H1 (cell line): ENCODE measurements at regions not wholly inside any gene's neighbourhood (a gene's known extent, or its start where the extent isn't known, plus 50 kb on each side); places are given as distances from the start of the nearest gene placed in this dataset.

Experiments
- CTCF ChIA-PET: fragments of 300-600 bp; sonication (Branson Sonifier 250); formaldehyde crosslinking; loops from one replicate; lab custom pipeline; 2021; ENCODE audit not compliant: partially characterized antibody; lab: Charles Lee
- POLR2A ChIA-PET: fragments of 300-600 bp; sonication (Branson Sonifier 250); formaldehyde crosslinking; loops from one replicate; lab custom pipeline; 2021; ENCODE audit warnings: inconsistent platforms; ENCODE audit not compliant: partially characterized antibody; lab: Charles Lee
- DNase-seq, 2 experiments: peaks; one replicate each; pipeline versions ENCODE4 v3.0.0 to v3.0.0-alpha.2; 2010 to 2022; ENCODE audit warnings: low spot score in 2 of 2, low read depth in 1 of 2, mixed read lengths in 1 of 2
- FAIRE-seq: peaks from 2 replicates; lab custom pipeline; 2011; peaks lifted over from hg19 to GRCh38; lab: Jason Lieb, UNC
- H2AFZ ChIP-seq: 2 replicates; pipeline ENCODE4 v1.8.1; 2012; ENCODE audit warnings: low read length, inconsistent platforms
- H2AK5ac ChIP-seq: 2 replicates; pipeline ENCODE4 v1.6.1; 2013; ENCODE audit warnings: low read depth, low read length
- H2BK120ac ChIP-seq: replicated peaks from 2 replicates; pipeline ENCODE3; 2013; ENCODE audit warnings: low read depth, low read length, inconsistent platforms
- H2BK12ac ChIP-seq: 2 replicates; pipeline ENCODE4 v1.6.1; 2013; ENCODE audit warnings: low read depth, low read length
- H2BK15ac ChIP-seq: 2 replicates; pipeline ENCODE4 v1.6.1; 2013; ENCODE audit warnings: low read length
- H2BK20ac ChIP-seq: 2 replicates; pipeline ENCODE4 v1.6.1; 2013; ENCODE audit warnings: low read length
- H2BK5ac ChIP-seq: 2 replicates; pipeline ENCODE4 v1.6.1; 2013; ENCODE audit warnings: low read depth, low read length
- H3K14ac ChIP-seq: 2 replicates; pipeline ENCODE4 v1.6.1; 2013; ENCODE audit warnings: inconsistent platforms; ENCODE audit not compliant: insufficient read length
- H3K18ac ChIP-seq: 2 replicates; pipeline ENCODE4 v1.6.1; 2013; ENCODE audit warnings: low read length; ENCODE audit errors: extremely low read depth
- H3K23ac ChIP-seq: 2 replicates; pipeline ENCODE4 v1.6.1; 2013; ENCODE audit warnings: inconsistent platforms; ENCODE audit not compliant: insufficient read length
- H3K23me2 ChIP-seq: 2 replicates; pipeline ENCODE4 v1.6.1; 2013; ENCODE audit warnings: low read depth, low read length
- H3K27ac ChIP-seq: 2 replicates; pipeline ENCODE4 v1.6.1; 2011; ENCODE audit warnings: low read depth, low read length, inconsistent platforms
- H3K27me3 ChIP-seq, 4 experiments: replicated peaks in 1 of 4; 1 replicate in 1 of 4; 2 replicates in 3 of 4; pipeline versions ENCODE4 v1.6.1 to v1.8.1; 2011 to 2013; ENCODE audit warnings: low read length in 3 of 4, mild to moderate bottlenecking in 3 of 4, inconsistent platforms in 2 of 4, mixed read lengths in 2 of 4, moderate library complexity in 1 of 4; ENCODE audit not compliant: control insufficient read depth in 3 of 4, insufficient read depth in 3 of 4; ENCODE audit errors: extremely low read depth in 1 of 4
- H3K36me3 ChIP-seq, 4 experiments: 2 replicates each; pipeline versions ENCODE4 v1.6.1 to v1.8.1; 2011 to 2013; ENCODE audit warnings: mild to moderate bottlenecking in 4 of 4, low read length in 3 of 4, moderate library complexity in 2 of 4, control low read depth in 1 of 4, inconsistent platforms in 1 of 4; ENCODE audit not compliant: insufficient read depth in 4 of 4, control insufficient read depth in 2 of 4
- H3K4ac ChIP-seq: replicated peaks from 2 replicates; pipeline ENCODE3; 2013; ENCODE audit warnings: low read length, low read depth, mixed read lengths, inconsistent platforms; ENCODE audit not compliant: insufficient read length
- H3K4me1 ChIP-seq, 4 experiments: replicated peaks in 1 of 4; 1 replicate in 1 of 4; 2 replicates in 3 of 4; pipeline versions ENCODE4 v1.6.1 to v1.8.1; 2011 to 2013; ENCODE audit warnings: low read length in 3 of 4, inconsistent platforms in 2 of 4, mixed read lengths in 1 of 4; ENCODE audit not compliant: insufficient read depth in 4 of 4, control insufficient read depth in 3 of 4
- H3K4me2 ChIP-seq, 2 experiments: 2 replicates each; pipeline versions ENCODE4 v1.6.1 to v1.8.1; 2011 to 2013; ENCODE audit warnings: low read depth in 2 of 2, low read length in 2 of 2, control low read depth in 1 of 2, inconsistent platforms in 1 of 2, mild to moderate bottlenecking in 1 of 2; ENCODE audit not compliant: insufficient read depth in 1 of 2
- H3K4me3 ChIP-seq, 4 experiments: fragments of 200-600, 300-600 bp in 1 of 4; sonication (generic), shearing (Covaris generic), sonication (Bioruptor Twin) in 1 of 4; 2 replicates each; pipeline versions ENCODE4 v1.5.1 to v1.8.1; 2011 to 2016; ENCODE audit warnings: low read length in 4 of 4, low read depth in 3 of 4, control low read depth in 2 of 4, inconsistent platforms in 2 of 4, mild to moderate bottlenecking in 2 of 4, mixed read lengths in 1 of 4, moderate library complexity in 1 of 4; ENCODE audit not compliant: insufficient read depth in 2 of 4; ENCODE audit errors: extremely low read depth in 1 of 4
- H3K56ac ChIP-seq: replicated peaks from 2 replicates; pipeline ENCODE3; 2013; ENCODE audit warnings: low read depth, mild to moderate bottlenecking, mixed read lengths, low read length, inconsistent platforms; ENCODE audit not compliant: insufficient read length
- H3K79me1 ChIP-seq: 2 replicates; pipeline ENCODE4 v1.6.1; 2013; ENCODE audit warnings: low read depth, low read length, control low read depth
- H3K79me2 ChIP-seq, 2 experiments: 2 replicates each; pipeline versions ENCODE4 v1.6.1 to v1.8.1; 2012 to 2013; ENCODE audit warnings: low read length in 2 of 2, mild to moderate bottlenecking in 2 of 2, inconsistent platforms in 1 of 2; ENCODE audit not compliant: insufficient read depth in 2 of 2, control insufficient read depth in 1 of 2
- H3K9ac ChIP-seq, 4 experiments: replicated peaks in 1 of 4; 1 replicate in 1 of 4; 2 replicates in 3 of 4; pipeline versions ENCODE4 v1.6.1 to v1.8.1; 2011 to 2013; ENCODE audit warnings: low read depth in 3 of 4, low read length in 3 of 4, control low read depth in 2 of 4, mild to moderate bottlenecking in 2 of 4, moderate library complexity in 2 of 4, inconsistent platforms in 1 of 4; ENCODE audit errors: extremely low read depth in 1 of 4
- H3K9me3 ChIP-seq, 2 experiments: 2 replicates each; pipeline versions ENCODE4 v1.6.1 to v1.8.1; 2012 to 2013; ENCODE audit warnings: mild to moderate bottlenecking in 2 of 2, moderate library complexity in 2 of 2, control low read depth in 1 of 2, inconsistent platforms in 1 of 2, low read depth in 1 of 2, low read length in 1 of 2, mixed read lengths in 1 of 2; ENCODE audit not compliant: insufficient read depth in 2 of 2
- H4K20me1 ChIP-seq, 2 experiments: replicated peaks in 1 of 2; 2 replicates each; pipeline versions ENCODE3 to v1.8.1; 2011 to 2013; ENCODE audit warnings: inconsistent platforms in 2 of 2, low read length in 2 of 2, mild to moderate bottlenecking in 1 of 2; ENCODE audit not compliant: insufficient read depth in 2 of 2, control insufficient read depth in 1 of 2
- H4K5ac ChIP-seq: 2 replicates; pipeline ENCODE4 v1.6.1; 2013; ENCODE audit warnings: low read length, low read depth, mixed read lengths, inconsistent platforms; ENCODE audit not compliant: insufficient read length
- H4K8ac ChIP-seq: 2 replicates; pipeline ENCODE4 v1.8.0; 2013; ENCODE audit warnings: mild to moderate bottlenecking, moderate library complexity, low read length, inconsistent platforms; ENCODE audit not compliant: insufficient read depth; ENCODE audit errors: extremely low read depth
- H4K91ac ChIP-seq: replicated peaks from 2 replicates; pipeline ENCODE3; 2013; ENCODE audit warnings: low read length, mixed read lengths, inconsistent platforms; ENCODE audit not compliant: insufficient read length
- CBX5 ChIP-seq: fragments of 300-800, 300-1000 bp; sonication (generic); IDR thresholded peaks from 2 replicates; pipeline ENCODE4 v1.7.1; 2016; ENCODE audit warnings: antibody characterized with exemption, low read length, low read depth
- CEBPB ChIP-seq: IDR thresholded peaks from 2 replicates; pipeline ENCODE4 v1.6.1; 2012; ENCODE audit warnings: low read depth, low read length
- CREB1 ChIP-seq: IDR thresholded peaks from 2 replicates; pipeline ENCODE4 v1.6.1; 2012; ENCODE audit warnings: inconsistent platforms
- CTBP2 ChIP-seq: IDR thresholded peaks from 2 replicates; pipeline ENCODE4 v1.7.0; 2011; ENCODE audit warnings: borderline replicate concordance, mild to moderate bottlenecking, moderate library complexity, mixed read lengths, low read length; ENCODE audit not compliant: insufficient read depth, insufficient read length
- HDAC6 ChIP-seq: IDR thresholded peaks from one replicate; pipeline ENCODE4 v1.7.1; 2012; ENCODE audit warnings: low read depth, mild to moderate bottlenecking, inconsistent platforms, low read length, moderate library complexity
- RNF2 ChIP-seq: fragments of 200-900, 300-1000 bp; sonication (generic); IDR thresholded peaks from 2 replicates; pipeline ENCODE4 v1.7.1; 2016; ENCODE audit warnings: borderline replicate concordance, low read depth, mild to moderate bottlenecking, antibody characterized with exemption, low read length; ENCODE audit not compliant: poor library complexity, severe bottlenecking; ENCODE audit errors: missing control alignments
- SIX5 ChIP-seq: IDR thresholded peaks from 2 replicates; pipeline ENCODE4 v1.6.1; 2011; ENCODE audit warnings: mild to moderate bottlenecking, low read depth, low read length
- SP4 ChIP-seq: IDR thresholded peaks from 2 replicates; pipeline ENCODE4 v1.6.1; 2012; ENCODE audit warnings: low read length, inconsistent platforms
- SUZ12 ChIP-seq: fragments of 200-600 bp; sonication (generic); IDR thresholded peaks from 2 replicates; pipeline ENCODE4 v1.6.1; 2012; ENCODE audit warnings: mild to moderate bottlenecking, inconsistent platforms, low read length, moderate library complexity, mixed read lengths
- TAF1 ChIP-seq: IDR thresholded peaks from 2 replicates; pipeline ENCODE4 v1.6.1; 2011; ENCODE audit warnings: mild to moderate bottlenecking, low read depth, low read length
- TBP ChIP-seq: IDR thresholded peaks from 2 replicates; pipeline ENCODE4 v1.6.1; 2011; ENCODE audit warnings: low read depth, low read length, improper control_type of control experiment
- WGBS, 2 experiments: shearing (Covaris generic) in 1 of 2; methylation state at CpG; one replicate each; pipeline versions ENCODE4 v1.1.6 to v1.1.7; 2013 to 2015; ENCODE audit warnings: low lambda C conversion rate in 2 of 2, mixed read lengths in 2 of 2, inconsistent platforms in 1 of 2, low coverage in 1 of 2, missing lambda C conversion rate in 1 of 2; ENCODE audit not compliant: insufficient replicate concordance in 2 of 2, insufficient coverage in 1 of 2, insufficient read length in 1 of 2; ENCODE audit errors: extremely low coverage in 1 of 2, missing lambda C conversion rate in 1 of 2; 5-methylcytosine and 5-hydroxymethylcytosine counted together
- TF ChIP-seq, protein P1 (sequence below): IDR thresholded peaks from 2 replicates; pipeline ENCODE4 v1.6.1; 2012; ENCODE audit warnings: low read length, inconsistent platforms
- TF ChIP-seq, protein P2 (sequence below): IDR thresholded peaks from 2 replicates; pipeline ENCODE4 v1.6.1; 2012; ENCODE audit warnings: inconsistent platforms

DNA sequence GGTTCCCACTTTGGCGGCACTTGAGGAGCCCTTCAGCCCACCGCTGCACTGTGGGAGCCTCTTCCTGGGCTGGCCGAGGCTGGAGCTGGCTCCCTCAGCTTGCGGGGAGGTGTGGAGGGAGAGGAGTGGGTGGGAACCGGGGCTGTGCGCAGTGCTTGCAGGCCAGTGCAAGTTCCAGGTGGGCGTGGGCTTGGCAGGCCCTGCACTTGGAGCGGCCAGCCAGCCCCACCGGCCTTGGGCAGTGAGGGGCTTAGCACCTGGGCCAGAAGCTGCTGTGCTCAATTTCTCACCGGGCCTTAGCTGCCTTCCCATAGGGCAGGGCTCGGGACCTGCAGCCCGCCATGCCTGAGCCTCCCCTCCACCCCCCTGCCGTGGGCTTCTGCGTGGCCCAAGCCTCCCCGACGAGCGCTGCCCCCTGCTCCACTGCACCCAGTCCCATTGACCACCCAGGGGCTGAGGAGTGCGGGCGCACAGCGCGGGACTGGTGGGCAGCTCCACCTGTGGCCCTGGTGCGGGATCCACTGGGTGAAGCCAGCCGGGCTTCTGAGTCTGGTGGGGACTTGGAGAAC lies 474.3 kb downstream of the MID1IP1 start:
- Histone ChIP-seq H3K27ac (no peak overlapping the region), H3K9me3 (peaks cover 0 to 7% of the 10 kb centered on the region in 2 experiments; a peak in 1 of 4 replicates), H3K4me1 (no peaks in the 10 kb centered on the region), H4K91ac (no peak overlapping the region), H2AK5ac (no peak overlapping the region), H3K18ac (no peak overlapping the region), H2BK20ac (no peak overlapping the region), H4K20me1 (no peaks in the 10 kb centered on the region), H3K56ac (no peak overlapping the region), H2BK120ac (no peak overlapping the region), H4K5ac (no peak overlapping the region), H3K36me3 (no peaks in the 10 kb centered on the region), H3K79me1 (no peaks in the 10 kb centered on the region), H4K8ac (no peak overlapping the region), H3K23me2 (no peaks in the 10 kb centered on the region), H3K14ac (no peak overlapping the region), H3K9ac (no peak overlapping the region), H2BK5ac (no peak overlapping the region), H2AFZ (no peak overlapping the region), H3K4me2 (no peak overlapping the region), H2BK12ac (no peak overlapping the region), H3K23ac (no peak overlapping the region), H3K4me3 (no peak overlapping the region), H3K79me2 (no peaks in the 10 kb centered on the region), H3K27me3 (no peaks in the 10 kb centered on the region), H2BK15ac (no peak overlapping the region), H3K4ac (no peak overlapping the region)
- CTCF ChIA-PET = interaction anchor here (1.0 kb wide), 1 partner anchor 35 kb away, joined by 3 read pairs; no protein-coding TSS in a partner anchor
- 91% methylated on average over 9 of the region's 23 CpGs; no CpG with 5 or more reads in 1 of the 2 experiments for WGBS, 2 experiments
- DNase-seq = no peak
- POLR2A ChIA-PET = no interaction called here
- no peak for FAIRE-seq
- TF ChIP-seq SIX5 (no peak), HDAC6 (no peak), CREB1 (no peak), CBX5 (no peak), TBP (no peak), SP4 (no peak), CTBP2 (no peak), TAF1 (no peak), RNF2 (no peak), CEBPB (no peak), SUZ12 (no peak)
- TF ChIP-seq, protein P1, sequence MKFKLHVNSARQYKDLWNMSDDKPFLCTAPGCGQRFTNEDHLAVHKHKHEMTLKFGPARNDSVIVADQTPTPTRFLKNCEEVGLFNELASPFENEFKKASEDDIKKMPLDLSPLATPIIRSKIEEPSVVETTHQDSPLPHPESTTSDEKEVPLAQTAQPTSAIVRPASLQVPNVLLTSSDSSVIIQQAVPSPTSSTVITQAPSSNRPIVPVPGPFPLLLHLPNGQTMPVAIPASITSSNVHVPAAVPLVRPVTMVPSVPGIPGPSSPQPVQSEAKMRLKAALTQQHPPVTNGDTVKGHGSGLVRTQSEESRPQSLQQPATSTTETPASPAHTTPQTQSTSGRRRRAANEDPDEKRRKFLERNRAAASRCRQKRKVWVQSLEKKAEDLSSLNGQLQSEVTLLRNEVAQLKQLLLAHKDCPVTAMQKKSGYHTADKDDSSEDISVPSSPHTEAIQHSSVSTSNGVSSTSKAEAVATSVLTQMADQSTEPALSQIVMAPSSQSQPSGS = no peak
- TF ChIP-seq, protein P2, sequence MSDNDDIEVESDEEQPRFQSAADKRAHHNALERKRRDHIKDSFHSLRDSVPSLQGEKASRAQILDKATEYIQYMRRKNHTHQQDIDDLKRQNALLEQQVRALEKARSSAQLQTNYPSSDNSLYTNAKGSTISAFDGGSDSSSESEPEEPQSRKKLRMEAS = no peak
